Heart left ventricle (tissue), 13 donors: ENCODE measurements at regions not wholly inside any gene's neighbourhood (a gene's known extent, or its start where the extent isn't known, plus 50 kb on each side); places are given as distances from the start of the nearest gene placed in this dataset.

ENCODE experiments used
- POLR2A ChIP-seq, 2 donors: fragments of 450-650 bp; IDR thresholded peaks; one replicate each; pipeline ENCODE4 v1.6.1; 2017; ENCODE audit warnings: antibody characterized with exemption in 2 of 2, mild to moderate bottlenecking in 2 of 2, moderate library complexity in 2 of 2
- TF ChIP-seq, protein P1 (sequence below), 12 donors: fragments of 200-600 bp; sonication (generic) in 4 of 12; IDR thresholded peaks; one replicate each; pipeline versions ENCODE4 v1.5.0 to v1.8.0; 2018 to 2022; ENCODE audit warnings: antibody characterized with exemption in 12 of 12, mild to moderate bottlenecking in 5 of 12
- donor health status: ischemic (EF 13 %, LVEDD 7.1; RV severe dilation, severe dysfunction).
- donor health status: DM: no; HTN: yes; CAD: no.
- donor health status: DM: no; HTN: no; CAD: no.
- donor health status: ischemic (EF 25% LVEDD 6.9; RV normal size, moderate dysfunction).
- donor health status: ischemic (EF 25% LVEDD 5.7; RV mildly dilated, moderate dysfunction).
- donor health status: ischemic (EF 35%, LVEDD 5.7; RV mildly dilated, moderate dysfunction).
- donor health status: nonischemic (EF 11% LVEDD 7.7; RV severe dilation, severe dysfunction).
- donor health status: DM: yes; HTN: yes; CAD: no.
- donor health status: PGD.
- donor health status: ischemic (EF 29% LVEDD 5.4; RV normal size, mild dysfunction).
- donor health status: nonischemic (EF 23%, LVEDD 6.1; RV moderate dilation, normal function).

DNA sequence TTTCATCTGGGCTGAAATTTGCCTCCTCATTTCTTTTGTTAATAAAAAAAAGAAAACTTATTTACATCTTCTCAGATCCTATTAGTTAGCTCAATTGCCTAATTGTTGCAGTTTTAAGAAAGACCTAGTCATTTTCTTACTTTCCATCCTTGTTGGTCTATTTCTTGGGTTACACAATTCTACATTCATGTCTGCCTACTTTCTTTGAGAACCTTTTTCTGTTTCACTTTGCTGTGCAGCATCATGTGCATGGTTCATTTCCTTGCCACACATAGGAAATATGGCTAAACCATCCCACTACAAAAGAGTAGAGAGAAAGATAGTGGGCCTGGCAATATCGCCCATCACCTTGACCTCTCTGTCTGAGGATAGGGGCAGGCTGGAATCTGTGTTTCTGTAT lies 780.7 kb upstream of the FANCL start:
- TF ChIP-seq, protein P1, sequence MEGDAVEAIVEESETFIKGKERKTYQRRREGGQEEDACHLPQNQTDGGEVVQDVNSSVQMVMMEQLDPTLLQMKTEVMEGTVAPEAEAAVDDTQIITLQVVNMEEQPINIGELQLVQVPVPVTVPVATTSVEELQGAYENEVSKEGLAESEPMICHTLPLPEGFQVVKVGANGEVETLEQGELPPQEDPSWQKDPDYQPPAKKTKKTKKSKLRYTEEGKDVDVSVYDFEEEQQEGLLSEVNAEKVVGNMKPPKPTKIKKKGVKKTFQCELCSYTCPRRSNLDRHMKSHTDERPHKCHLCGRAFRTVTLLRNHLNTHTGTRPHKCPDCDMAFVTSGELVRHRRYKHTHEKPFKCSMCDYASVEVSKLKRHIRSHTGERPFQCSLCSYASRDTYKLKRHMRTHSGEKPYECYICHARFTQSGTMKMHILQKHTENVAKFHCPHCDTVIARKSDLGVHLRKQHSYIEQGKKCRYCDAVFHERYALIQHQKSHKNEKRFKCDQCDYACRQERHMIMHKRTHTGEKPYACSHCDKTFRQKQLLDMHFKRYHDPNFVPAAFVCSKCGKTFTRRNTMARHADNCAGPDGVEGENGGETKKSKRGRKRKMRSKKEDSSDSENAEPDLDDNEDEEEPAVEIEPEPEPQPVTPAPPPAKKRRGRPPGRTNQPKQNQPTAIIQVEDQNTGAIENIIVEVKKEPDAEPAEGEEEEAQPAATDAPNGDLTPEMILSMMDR (IDR thresholded peaks at IDR 0.05): no peak
- no peak for TF ChIP-seq POLR2A (IDR thresholded peaks at IDR 0.05)
